Glutamatergic neuron (in vitro differentiated cells): ENCODE measurements at regions not wholly inside any gene's neighbourhood (a gene's known extent, or its start where the extent isn't known, plus 50 kb on each side); places are given as distances from the start of the nearest gene placed in this dataset.
"Not testable (repeated sequence)": the region's sequence is repeated elsewhere in the genome, so short reads cannot be mapped to it uniquely, and the experiment has no call there.

ENCODE experiments used
- DNase-seq: peaks from one replicate; pipeline ENCODE4 v3.0.0; 2022
- H3K27ac Mint-ChIP-seq: one replicate; pipeline ENCODE4 v1.8.0; 2020; ENCODE audit warnings: mild to moderate bottlenecking, mixed read lengths, inconsistent platforms; ENCODE audit not compliant: unreplicated experiment
- H3K27me3 Mint-ChIP-seq: one replicate; pipeline ENCODE4 v1.8.0; 2020; ENCODE audit warnings: mild to moderate bottlenecking, moderate library complexity, mixed read lengths, inconsistent platforms; ENCODE audit not compliant: unreplicated experiment
- H3K36me3 Mint-ChIP-seq: one replicate; pipeline ENCODE4 v1.8.0; 2020; ENCODE audit warnings: mild to moderate bottlenecking, mixed read lengths, inconsistent platforms; ENCODE audit not compliant: unreplicated experiment
- H3K4me1 Mint-ChIP-seq: one replicate; pipeline ENCODE4 v1.8.0; 2020; ENCODE audit warnings: mild to moderate bottlenecking, low read depth, mixed read lengths, inconsistent platforms; ENCODE audit not compliant: unreplicated experiment
- H3K4me3 Mint-ChIP-seq: one replicate; pipeline ENCODE4 v1.8.0; 2020; ENCODE audit warnings: mild to moderate bottlenecking, mixed read lengths, inconsistent platforms; ENCODE audit not compliant: unreplicated experiment
- H3K9me3 Mint-ChIP-seq: one replicate; pipeline ENCODE4 v1.8.0; 2020; ENCODE audit warnings: mild to moderate bottlenecking, moderate library complexity, mixed read lengths, inconsistent platforms; ENCODE audit not compliant: unreplicated experiment
- CTCF ChIP-seq: fragments of 200-600 bp; sonication (generic); IDR thresholded peaks from one replicate; pipeline ENCODE4 v1.5.0; 2021; ENCODE audit not compliant: partially characterized antibody, unreplicated experiment

- H3K27ac Mint-ChIP-seq, result no peak overlapping the region
- no peak overlapping the region for H3K4me3 Mint-ChIP-seq
- H3K36me3 Mint-ChIP-seq, result peaks cover 3% of the 10 kb centered on the region
- H3K9me3 Mint-ChIP-seq, result no peaks in the 10 kb centered on the region
- TF ChIP-seq CTCF, result no peak
- H3K4me1 Mint-ChIP-seq, result no peaks in the 10 kb centered on the region
- H3K27me3 Mint-ChIP-seq, result no peaks in the 10 kb centered on the region
- DNase-seq, result no peak
Observed at GRCh38 chr10:89992575-89992974, 291.2 kb downstream of the KIF20B start.

- peaks cover 2% of the 10 kb centered on the region for H3K27me3 Mint-ChIP-seq
- H3K4me1 Mint-ChIP-seq, result peaks cover 7% of the 10 kb centered on the region
- no peak for DNase-seq
- no peak for TF ChIP-seq CTCF
- no peak overlapping the region for H3K27ac Mint-ChIP-seq
- no peak overlapping the region for H3K4me3 Mint-ChIP-seq
- H3K9me3 Mint-ChIP-seq, result peaks cover 6% of the 10 kb centered on the region
- H3K36me3 Mint-ChIP-seq, result peaks cover 6% of the 10 kb centered on the region
Observed at GRCh38 chr10:90007226-90007625, 305.8 kb downstream of the KIF20B start.

GRCh38 chr10:90011281-90011680, 309.9 kb downstream of the KIF20B start:
- not testable (repeated sequence) for H3K9me3 Mint-ChIP-seq, H3K4me1 Mint-ChIP-seq, DNase-seq, H3K27me3 Mint-ChIP-seq, H3K27ac Mint-ChIP-seq, H3K36me3 Mint-ChIP-seq, H3K4me3 Mint-ChIP-seq

- Mint-ChIP-seq H3K27me3 (peaks cover 2% of the 10 kb centered on the region), H3K4me3 (no peak overlapping the region), H3K27ac (no peak overlapping the region), H3K9me3 (no peaks in the 10 kb centered on the region), H3K4me1 (no peaks in the 10 kb centered on the region), H3K36me3 (no peaks in the 10 kb centered on the region)
- no peak for DNase-seq
- no peak for TF ChIP-seq CTCF
Observed at GRCh38 chr10:90018819-90019218, 317.4 kb downstream of the KIF20B start.

- no peak for DNase-seq
- TF ChIP-seq CTCF, result no peak
- Mint-ChIP-seq H3K4me1 (no peaks in the 10 kb centered on the region), H3K27ac (no peak overlapping the region), H3K4me3 (no peak overlapping the region), H3K27me3 (peaks cover 2% of the 10 kb centered on the region), H3K36me3 (no peaks in the 10 kb centered on the region), H3K9me3 (no peaks in the 10 kb centered on the region)
Observed at GRCh38 chr10:90020506-90020905, 319.1 kb downstream of the KIF20B start.

GRCh38 chr10:90023950-90024349, 322.6 kb downstream of the KIF20B start:
- no peak for DNase-seq
- no peak for TF ChIP-seq CTCF
- Mint-ChIP-seq H3K4me3 (no peak overlapping the region), H3K27me3 (no peaks in the 10 kb centered on the region), H3K36me3 (no peaks in the 10 kb centered on the region), H3K27ac (no peak overlapping the region), H3K9me3 (no peaks in the 10 kb centered on the region), H3K4me1 (no peaks in the 10 kb centered on the region)
